Testis (tissue), 2 donors: ENCODE measurements at regions not wholly inside any gene's neighbourhood (a gene's known extent, or its start where the extent isn't known, plus 50 kb on each side); places are given as distances from the start of the nearest gene placed in this dataset.

Experiments used
- DNase-seq: peaks from one replicate; pipeline ENCODE4 v3.0.0-alpha.2; 2019
- H3K27ac ChIP-seq, 2 donors: fragments of 200-600 bp; sonication (generic); one replicate each; pipeline ENCODE4 v1.5.1; 2019
- H3K27me3 ChIP-seq: fragments of 200-600 bp; sonication (generic); one replicate; pipeline ENCODE4 v1.5.1; 2019
- H3K36me3 ChIP-seq: fragments of 200-600 bp; sonication (generic); one replicate; pipeline ENCODE4 v1.5.1; 2017; ENCODE audit warnings: low read depth; ENCODE audit errors: missing control alignments
- H3K4me1 ChIP-seq: fragments of 200-600 bp; sonication (generic); one replicate; pipeline ENCODE4 v1.5.1; 2019
- H3K4me3 ChIP-seq, 2 donors: fragments of 200-600 bp; sonication (generic); one replicate each; pipeline ENCODE4 v1.5.1; 2017 to 2019
- H3K9me3 ChIP-seq: fragments of 200-600 bp; sonication (generic); one replicate; pipeline ENCODE4 v1.5.1; 2017
- CTCF ChIP-seq, 3 experiments: fragments of 450-650 bp in 2 of 3; fragments of 200-600 bp in 1 of 3; sonication (generic) in 1 of 3; IDR thresholded peaks; one replicate each; pipeline ENCODE4 v1.5.1; 2016 to 2019; ENCODE audit warnings: antibody characterized with exemption in 3 of 3, mild to moderate bottlenecking in 2 of 3, moderate library complexity in 1 of 3
- POLR2A ChIP-seq: fragments of 450-650 bp; IDR thresholded peaks from one replicate; pipeline ENCODE4 v1.6.1; 2017; ENCODE audit warnings: antibody characterized with exemption, mild to moderate bottlenecking, moderate library complexity
- WGBS, 2 donors: methylation state at CpG; one replicate each; pipeline ENCODE4 v1.1.5; 2018; 5-methylcytosine and 5-hydroxymethylcytosine counted together
- intact Hi-C: fragments of 100-400 bp; cut with DNase I; formaldehyde crosslinking; loops from one replicate; pipeline ENCODE4 v1.15.1; 2023; ENCODE audit warnings: low total_unique reads

GRCh38 chr4:173829565-173829964 is 299.5 kb upstream of the HAND2 start:
- Histone ChIP-seq H3K27me3 (no peaks in the 10 kb centered on the region), H3K27ac (no peak overlapping the region), H3K4me3 (no peak overlapping the region), H3K36me3 (no peaks in the 10 kb centered on the region), H3K4me1 (no peaks in the 10 kb centered on the region), H3K9me3 (no peaks in the 10 kb centered on the region)
- DNase-seq: no peak
- TF ChIP-seq CTCF (IDR thresholded peaks at IDR 0.05) (no peak), POLR2A (no peak)
- 93 to 94% methylated on average over 4 of the region's 4 CpGs for WGBS, 2 donors
- intact Hi-C loops: no loop called here

GRCh38 chr4:173827707-173828106 is 297.7 kb upstream of the HAND2 start:
- no peak overlapping the region for H3K27ac ChIP-seq
- H3K36me3 ChIP-seq: no peaks in the 10 kb centered on the region
- no peak for TF ChIP-seq POLR2A
- no peak for TF ChIP-seq CTCF (IDR thresholded peaks at IDR 0.05)
- H3K27me3 ChIP-seq: no peaks in the 10 kb centered on the region
- no peaks in the 10 kb centered on the region for H3K4me1 ChIP-seq
- intact Hi-C loops: no loop called here
- no peak for DNase-seq
- H3K4me3 ChIP-seq: no peak overlapping the region
- 42 to 48% methylated on average over 2 of the region's 2 CpGs for WGBS, 2 donors
- H3K9me3 ChIP-seq: no peaks in the 10 kb centered on the region

GRCh38 chr4:173821876-173822275 is 291.8 kb upstream of the HAND2 start:
- DNase-seq: no peak
- H3K4me1 ChIP-seq: no peaks in the 10 kb centered on the region
- WGBS, 2 donors: 57 to 78% methylated on average over 3 of the region's 3 CpGs
- no peak overlapping the region for H3K27ac ChIP-seq
- no peaks in the 10 kb centered on the region for H3K36me3 ChIP-seq
- no peak overlapping the region for H3K4me3 ChIP-seq
- no peaks in the 10 kb centered on the region for H3K27me3 ChIP-seq
- intact Hi-C loops: no loop called here
- TF ChIP-seq POLR2A (no peak), CTCF (IDR thresholded peaks at IDR 0.05) (no peak)
- H3K9me3 ChIP-seq: no peaks in the 10 kb centered on the region

GRCh38 chr4:173821036-173821435 is 291.0 kb upstream of the HAND2 start:
- WGBS, 2 donors: 50 to 59% methylated on average over 1 of the region's 1 CpG
- no peaks in the 10 kb centered on the region for H3K27me3 ChIP-seq

More at GRCh38 chr4:173821036-173821435, 291.0 kb upstream of the HAND2 start:
- DNase-seq: no peak
- H3K4me1 ChIP-seq: no peaks in the 10 kb centered on the region
- H3K36me3 ChIP-seq: no peaks in the 10 kb centered on the region
- TF ChIP-seq POLR2A (no peak), CTCF (IDR thresholded peaks at IDR 0.05) (no peak)
- no peaks in the 10 kb centered on the region for H3K9me3 ChIP-seq
- intact Hi-C loops: no loop called here
- H3K27ac ChIP-seq: no peak overlapping the region
- no peak overlapping the region for H3K4me3 ChIP-seq
